Suprapubic skin (tissue), 4 donors: ENCODE measurements at regions not wholly inside any gene's neighbourhood (a gene's known extent, or its start where the extent isn't known, plus 50 kb on each side); places are given as distances from the start of the nearest gene placed in this dataset.

Source experiments
- EP300 ChIP-seq: sonication (generic); formaldehyde crosslinking; IDR thresholded peaks from one replicate; pipeline ENCODE4 v1.6.1; 2017; ENCODE audit warnings: antibody characterized with exemption
- POLR2A ChIP-seq, 2 donors: fragments of 450-650 bp; IDR thresholded peaks; one replicate each; pipeline ENCODE4 v1.6.1; 2017; ENCODE audit warnings: antibody characterized with exemption in 2 of 2, mild to moderate bottlenecking in 2 of 2, moderate library complexity in 2 of 2
- POLR2AphosphoS5 ChIP-seq, 3 donors: sonication (generic); formaldehyde crosslinking; IDR thresholded peaks; one replicate each; pipeline ENCODE4 v1.6.1; 2017; ENCODE audit warnings: antibody characterized with exemption in 3 of 3
- TF ChIP-seq, protein P1 (sequence below), 2 donors: fragments of 200-600 bp in 1 of 2; fragments of 450-650 bp in 1 of 2; sonication (generic) in 1 of 2; IDR thresholded peaks; one replicate each; pipeline ENCODE4 v1.5.1; 2016 to 2019; ENCODE audit warnings: antibody characterized with exemption in 2 of 2, mild to moderate bottlenecking in 1 of 2, moderate library complexity in 1 of 2

GRCh38 chr10:113977174-113977573, 66.5 kb upstream of the ADRB1 start:
- TF ChIP-seq, protein P1, sequence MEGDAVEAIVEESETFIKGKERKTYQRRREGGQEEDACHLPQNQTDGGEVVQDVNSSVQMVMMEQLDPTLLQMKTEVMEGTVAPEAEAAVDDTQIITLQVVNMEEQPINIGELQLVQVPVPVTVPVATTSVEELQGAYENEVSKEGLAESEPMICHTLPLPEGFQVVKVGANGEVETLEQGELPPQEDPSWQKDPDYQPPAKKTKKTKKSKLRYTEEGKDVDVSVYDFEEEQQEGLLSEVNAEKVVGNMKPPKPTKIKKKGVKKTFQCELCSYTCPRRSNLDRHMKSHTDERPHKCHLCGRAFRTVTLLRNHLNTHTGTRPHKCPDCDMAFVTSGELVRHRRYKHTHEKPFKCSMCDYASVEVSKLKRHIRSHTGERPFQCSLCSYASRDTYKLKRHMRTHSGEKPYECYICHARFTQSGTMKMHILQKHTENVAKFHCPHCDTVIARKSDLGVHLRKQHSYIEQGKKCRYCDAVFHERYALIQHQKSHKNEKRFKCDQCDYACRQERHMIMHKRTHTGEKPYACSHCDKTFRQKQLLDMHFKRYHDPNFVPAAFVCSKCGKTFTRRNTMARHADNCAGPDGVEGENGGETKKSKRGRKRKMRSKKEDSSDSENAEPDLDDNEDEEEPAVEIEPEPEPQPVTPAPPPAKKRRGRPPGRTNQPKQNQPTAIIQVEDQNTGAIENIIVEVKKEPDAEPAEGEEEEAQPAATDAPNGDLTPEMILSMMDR (IDR thresholded peaks at IDR 0.05) = no peak
- TF ChIP-seq EP300 (no peak), POLR2AphosphoS5 (IDR thresholded peaks at IDR 0.05) (no peak), POLR2A (IDR thresholded peaks at IDR 0.05) (no peak)
